MM.1S (cell line): ENCODE measurements at regions not wholly inside any gene's neighbourhood (a gene's known extent, or its start where the extent isn't known, plus 50 kb on each side); places are given as distances from the start of the nearest gene placed in this dataset.

Experiments
- CTCF ChIP-seq: fragments of 300-600 bp; sonication (generic); IDR thresholded peaks from 2 replicates; pipeline ENCODE4 v1.5.1; 2016; ENCODE audit warnings: antibody characterized with exemption, low read length, mixed read lengths
- EZH2 ChIP-seq: fragments of 300-600 bp; sonication (generic); optimal IDR thresholded peaks from 2 replicates; pipeline ENCODE3; 2017; ENCODE audit warnings: low read depth, mild to moderate bottlenecking, antibody characterized with exemption, low read length, mixed read lengths

DNA sequence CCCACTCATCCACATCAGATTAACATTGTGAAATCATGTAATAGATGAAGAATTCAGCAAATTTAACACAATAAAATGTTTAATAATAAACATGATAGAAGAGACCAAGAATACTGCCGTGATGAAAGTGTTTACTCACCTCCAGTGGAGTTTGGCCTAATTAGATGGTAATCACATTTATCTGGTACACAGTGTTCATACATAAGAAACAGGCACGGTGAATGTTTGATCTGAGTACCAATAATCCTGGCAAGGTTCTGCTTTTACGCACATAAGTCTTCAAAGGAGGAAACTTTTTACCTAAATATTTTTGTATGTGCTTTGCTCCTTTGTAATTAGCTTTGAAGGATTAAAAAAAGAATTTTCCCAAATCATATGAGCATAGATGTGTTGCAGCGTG, 122.5 kb downstream of the IRS1 start:
- TF ChIP-seq CTCF (no peak), EZH2 (no peak)
